ENCODE measurements at regions not wholly inside any gene's neighbourhood (a gene's known extent, or its start where the extent isn't known, plus 50 kb on each side); places are given as distances from the start of the nearest gene placed in this dataset.

GRCh38 chr1:117753232-117753631 is 147.4 kb downstream of the TENT5C start:
- no peak overlapping the region for H3K4me3 ChIP-seq (replicated peaks; ENCODE audit: low read depth, low read length)
- H3K36me3 ChIP-seq (ENCODE audit: control insufficient read depth, insufficient read depth, low read length): no peaks in the 10 kb centered on the region
- DNase-seq (ENCODE audit: extremely low read depth, insufficient read length): no peak
- H3K27me3 ChIP-seq (replicated peaks; ENCODE audit: control insufficient read depth, insufficient read depth, low read length): no peaks in the 10 kb centered on the region
- TF ChIP-seq, protein P1, sequence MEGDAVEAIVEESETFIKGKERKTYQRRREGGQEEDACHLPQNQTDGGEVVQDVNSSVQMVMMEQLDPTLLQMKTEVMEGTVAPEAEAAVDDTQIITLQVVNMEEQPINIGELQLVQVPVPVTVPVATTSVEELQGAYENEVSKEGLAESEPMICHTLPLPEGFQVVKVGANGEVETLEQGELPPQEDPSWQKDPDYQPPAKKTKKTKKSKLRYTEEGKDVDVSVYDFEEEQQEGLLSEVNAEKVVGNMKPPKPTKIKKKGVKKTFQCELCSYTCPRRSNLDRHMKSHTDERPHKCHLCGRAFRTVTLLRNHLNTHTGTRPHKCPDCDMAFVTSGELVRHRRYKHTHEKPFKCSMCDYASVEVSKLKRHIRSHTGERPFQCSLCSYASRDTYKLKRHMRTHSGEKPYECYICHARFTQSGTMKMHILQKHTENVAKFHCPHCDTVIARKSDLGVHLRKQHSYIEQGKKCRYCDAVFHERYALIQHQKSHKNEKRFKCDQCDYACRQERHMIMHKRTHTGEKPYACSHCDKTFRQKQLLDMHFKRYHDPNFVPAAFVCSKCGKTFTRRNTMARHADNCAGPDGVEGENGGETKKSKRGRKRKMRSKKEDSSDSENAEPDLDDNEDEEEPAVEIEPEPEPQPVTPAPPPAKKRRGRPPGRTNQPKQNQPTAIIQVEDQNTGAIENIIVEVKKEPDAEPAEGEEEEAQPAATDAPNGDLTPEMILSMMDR (IDR thresholded peaks at IDR 0.05; ENCODE audit: insufficient read depth, low read length, poor library complexity, severe bottlenecking): no peak

GRCh38 chr1:117753652-117754051 is 147.8 kb downstream of the TENT5C start:
- no peaks in the 10 kb centered on the region for H3K36me3 ChIP-seq (ENCODE audit: control insufficient read depth, insufficient read depth, low read length)
- H3K4me3 ChIP-seq (replicated peaks; ENCODE audit: low read depth, low read length): no peak overlapping the region
- TF ChIP-seq, protein P1 (IDR thresholded peaks at IDR 0.05; ENCODE audit: insufficient read depth, low read length, poor library complexity, severe bottlenecking): no peak
- H3K27me3 ChIP-seq (replicated peaks; ENCODE audit: control insufficient read depth, insufficient read depth, low read length): no peaks in the 10 kb centered on the region
- DNase-seq (ENCODE audit: extremely low read depth, insufficient read length): no peak

GRCh38 chr1:117754061-117754969 is 148.5 kb downstream of the TENT5C start:
- TF ChIP-seq, protein P1 (IDR thresholded peaks at IDR 0.05; ENCODE audit: insufficient read depth, low read length, poor library complexity, severe bottlenecking): peak; percentile 78
- no peaks in the 10 kb centered on the region for H3K27me3 ChIP-seq (replicated peaks; ENCODE audit: control insufficient read depth, insufficient read depth, low read length)
- no peak overlapping the region for H3K4me3 ChIP-seq (replicated peaks; ENCODE audit: low read depth, low read length)
- H3K36me3 ChIP-seq (ENCODE audit: control insufficient read depth, insufficient read depth, low read length): no peaks in the 10 kb centered on the region
- no peak for DNase-seq (ENCODE audit: extremely low read depth, insufficient read length)

GRCh38 chr1:117757668-117758067 is 151.8 kb downstream of the TENT5C start:
- TF ChIP-seq, protein P1 (IDR thresholded peaks at IDR 0.05; ENCODE audit: insufficient read depth, low read length, poor library complexity, severe bottlenecking): no peak
- DNase-seq (ENCODE audit: extremely low read depth, insufficient read length): no peak
- Histone ChIP-seq H3K4me3 (replicated peaks; ENCODE audit: low read depth, low read length) (no peak overlapping the region), H3K27me3 (replicated peaks; ENCODE audit: control insufficient read depth, insufficient read depth, low read length) (no peaks in the 10 kb centered on the region), H3K36me3 (ENCODE audit: control insufficient read depth, insufficient read depth, low read length) (no peaks in the 10 kb centered on the region)

- Histone ChIP-seq H3K27me3 (replicated peaks; ENCODE audit: control insufficient read depth, insufficient read depth, low read length) (no peaks in the 10 kb centered on the region), H3K4me3 (replicated peaks; ENCODE audit: low read depth, low read length) (no peak overlapping the region), H3K36me3 (ENCODE audit: control insufficient read depth, insufficient read depth, low read length) (no peaks in the 10 kb centered on the region)
- TF ChIP-seq, protein P1 (IDR thresholded peaks at IDR 0.05; ENCODE audit: insufficient read depth, low read length, poor library complexity, severe bottlenecking): peak; percentile 82
- peak; percentile 41 for DNase-seq (ENCODE audit: extremely low read depth, insufficient read length)
These were observed 152.8 kb downstream of the TENT5C start for GRCh38 chr1:117758444-117759316.
